ENCODE measurements at regions not wholly inside any gene's neighbourhood (a gene's known extent, or its start where the extent isn't known, plus 50 kb on each side); places are given as distances from the start of the nearest gene placed in this dataset.

DNA sequence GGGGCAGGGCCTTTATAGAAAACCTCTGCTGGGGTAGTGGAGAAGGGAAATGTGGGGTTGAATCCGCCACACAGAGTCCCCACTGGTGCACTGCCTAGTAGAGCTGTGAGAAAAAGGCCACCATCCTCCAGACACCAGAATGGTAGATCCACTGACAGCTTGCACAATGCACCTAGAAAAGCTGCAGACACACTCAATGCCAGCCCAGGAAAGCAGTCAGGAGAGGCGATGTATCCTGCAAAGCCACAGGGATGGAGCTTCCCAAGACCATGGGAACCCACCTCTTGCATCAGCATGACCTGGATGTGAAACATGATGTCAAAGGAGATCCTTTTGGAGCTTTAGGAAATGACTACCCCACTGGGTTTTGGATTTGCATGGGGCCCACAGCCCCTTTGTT lies 958.0 kb upstream of the MIR17HG start:
- no peak for DNase-seq
- no peaks in the 10 kb centered on the region for H3K9me3 ChIP-seq
- no peaks in the 10 kb centered on the region for H3K27me3 ChIP-seq
- no peaks in the 10 kb centered on the region for H3K36me3 ChIP-seq
- intact Hi-C loops (cut with DNase I) = no loop called here
- no peak for ATAC-seq
- TF ChIP-seq, protein P1, sequence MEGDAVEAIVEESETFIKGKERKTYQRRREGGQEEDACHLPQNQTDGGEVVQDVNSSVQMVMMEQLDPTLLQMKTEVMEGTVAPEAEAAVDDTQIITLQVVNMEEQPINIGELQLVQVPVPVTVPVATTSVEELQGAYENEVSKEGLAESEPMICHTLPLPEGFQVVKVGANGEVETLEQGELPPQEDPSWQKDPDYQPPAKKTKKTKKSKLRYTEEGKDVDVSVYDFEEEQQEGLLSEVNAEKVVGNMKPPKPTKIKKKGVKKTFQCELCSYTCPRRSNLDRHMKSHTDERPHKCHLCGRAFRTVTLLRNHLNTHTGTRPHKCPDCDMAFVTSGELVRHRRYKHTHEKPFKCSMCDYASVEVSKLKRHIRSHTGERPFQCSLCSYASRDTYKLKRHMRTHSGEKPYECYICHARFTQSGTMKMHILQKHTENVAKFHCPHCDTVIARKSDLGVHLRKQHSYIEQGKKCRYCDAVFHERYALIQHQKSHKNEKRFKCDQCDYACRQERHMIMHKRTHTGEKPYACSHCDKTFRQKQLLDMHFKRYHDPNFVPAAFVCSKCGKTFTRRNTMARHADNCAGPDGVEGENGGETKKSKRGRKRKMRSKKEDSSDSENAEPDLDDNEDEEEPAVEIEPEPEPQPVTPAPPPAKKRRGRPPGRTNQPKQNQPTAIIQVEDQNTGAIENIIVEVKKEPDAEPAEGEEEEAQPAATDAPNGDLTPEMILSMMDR (IDR thresholded peaks at IDR 0.05) = no peak
- H3K4me3 ChIP-seq = no peak overlapping the region
- H3K27ac ChIP-seq = no peak overlapping the region
- 87 to 95% methylated on average over 2 of the region's 2 CpGs for WGBS, 2 donors
- H3K4me1 ChIP-seq = no peaks in the 10 kb centered on the region
- FAIRE-seq = no peak

GRCh38 chr13:90393408-90393807 lies 954.1 kb upstream of the MIR17HG start:
- intact Hi-C loops (cut with DNase I) = no loop called here
- H3K36me3 ChIP-seq = no peaks in the 10 kb centered on the region
- H3K4me3 ChIP-seq = no peak overlapping the region
- ATAC-seq (no peak), DNase-seq (no peak), FAIRE-seq (no peak)
- no peak overlapping the region for H3K27ac ChIP-seq
- H3K27me3 ChIP-seq = no peaks in the 10 kb centered on the region
- no peaks in the 10 kb centered on the region for H3K9me3 ChIP-seq
- TF ChIP-seq, protein P1 (IDR thresholded peaks at IDR 0.05) = no peak
- H3K4me1 ChIP-seq = no peaks in the 10 kb centered on the region

DNA sequence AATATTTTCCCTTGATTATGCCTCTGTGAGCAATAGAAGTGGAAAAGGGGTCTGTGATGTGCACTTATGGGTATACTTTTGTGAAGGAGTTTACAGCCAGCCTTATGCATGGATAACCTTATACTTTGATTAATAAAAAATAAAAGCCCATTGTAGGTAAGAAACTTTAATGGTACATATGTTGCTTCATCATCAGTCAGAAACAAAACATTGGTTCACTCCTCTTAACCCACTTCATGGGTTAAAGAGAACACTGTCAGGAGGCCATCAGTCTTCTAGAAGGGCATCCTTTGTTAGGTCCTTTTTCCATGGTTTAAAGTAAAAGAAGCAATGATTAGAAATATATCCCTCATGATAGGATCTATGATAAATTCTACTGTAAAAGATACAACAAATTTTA lies 952.1 kb upstream of the MIR17HG start:
- no peak for FAIRE-seq
- TF ChIP-seq, protein P1 (IDR thresholded peaks at IDR 0.05) = no peak

DNA sequence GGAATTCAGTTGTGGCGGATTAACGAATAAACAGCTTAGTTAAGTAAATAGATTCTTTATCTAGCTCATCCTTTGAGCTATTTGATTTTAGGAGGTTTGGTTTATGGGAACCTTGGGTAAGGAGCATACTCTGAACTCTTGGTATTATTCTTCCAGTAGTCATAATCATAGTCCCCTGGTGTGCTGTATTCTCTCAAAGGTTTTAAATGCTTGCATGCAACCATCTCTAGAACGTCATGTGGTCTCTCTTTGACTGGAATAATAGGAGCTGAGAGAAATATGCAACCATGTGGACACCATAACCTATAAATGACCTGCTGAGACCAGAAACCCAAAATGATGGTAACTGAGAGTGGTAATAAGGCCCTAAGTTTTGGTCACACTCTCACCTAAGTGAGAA lies 951.6 kb upstream of the MIR17HG start:
- no peak for DNase-seq
- H3K9me3 ChIP-seq = no peaks in the 10 kb centered on the region
- 75 to 86% methylated on average over 3 of the region's 3 CpGs for WGBS, 2 donors
- TF ChIP-seq, protein P1 (IDR thresholded peaks at IDR 0.05) = no peak
- intact Hi-C loops (cut with DNase I) = no loop called here
- H3K4me3 ChIP-seq = no peak overlapping the region
- H3K4me1 ChIP-seq = no peaks in the 10 kb centered on the region
- H3K27ac ChIP-seq = no peak overlapping the region
- ATAC-seq = no peak
- H3K27me3 ChIP-seq = no peaks in the 10 kb centered on the region
- no peak for FAIRE-seq
- H3K36me3 ChIP-seq = no peaks in the 10 kb centered on the region

More for the DNA sequence above, 952.1 kb upstream of the MIR17HG start:
- H3K27ac ChIP-seq = no peak overlapping the region
- ATAC-seq (no peak), DNase-seq (no peak)
- H3K27me3 ChIP-seq = no peaks in the 10 kb centered on the region
- H3K9me3 ChIP-seq = no peaks in the 10 kb centered on the region
- no peaks in the 10 kb centered on the region for H3K36me3 ChIP-seq
- H3K4me1 ChIP-seq = no peaks in the 10 kb centered on the region
- H3K4me3 ChIP-seq = no peak overlapping the region
- intact Hi-C loops (cut with DNase I) = no loop called here

DNA sequence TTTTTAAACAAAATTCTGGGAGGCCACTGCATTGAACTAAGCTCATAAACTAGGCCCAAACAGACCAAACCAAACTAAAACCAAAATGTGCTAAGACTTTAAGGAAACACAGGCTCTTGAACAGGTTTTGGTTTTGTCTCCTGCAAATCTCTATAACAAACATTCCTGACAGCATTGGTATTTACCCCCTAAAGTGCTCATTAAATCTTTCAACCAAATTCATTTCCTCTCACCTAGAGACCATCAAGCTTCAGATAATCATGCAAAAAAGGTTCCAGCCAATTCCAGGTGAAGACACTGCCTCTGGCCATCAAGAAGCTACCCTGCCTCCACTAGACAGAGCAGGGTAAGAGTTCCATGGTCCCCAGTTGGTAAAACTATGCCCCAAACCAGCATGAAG lies 951.2 kb upstream of the MIR17HG start:
- no peaks in the 10 kb centered on the region for H3K27me3 ChIP-seq
- H3K4me1 ChIP-seq = no peaks in the 10 kb centered on the region
- TF ChIP-seq, protein P1 (IDR thresholded peaks at IDR 0.05) = no peak
- no peak for ATAC-seq
- H3K4me3 ChIP-seq = no peak overlapping the region
- intact Hi-C loops (cut with DNase I) = no loop called here
- no peak for DNase-seq
- H3K9me3 ChIP-seq = no peaks in the 10 kb centered on the region
- FAIRE-seq = no peak
- H3K27ac ChIP-seq = no peak overlapping the region
- no peaks in the 10 kb centered on the region for H3K36me3 ChIP-seq
